Activated T-helper 1 cell treated with anti-CD3 and anti-CD28 coated beads, Interleukin-12 subunit alpha, Interleukin-12 subunit beta, Interleukin-2, Interleukin-4 antibody, amounts not matched to agents 30 ng/mL and 10 ng/mL and 1 ng/mL, durations not matched to agents 14 hours and 24 hours and 36 hours (primary cell): ENCODE measurements at regions not wholly inside any gene's neighbourhood (a gene's known extent, or its start where the extent isn't known, plus 50 kb on each side); places are given as distances from the start of the nearest gene placed in this dataset.

Experiments
- DNase-seq: peaks from one replicate; pipeline ENCODE4 v3.0.0; 2021; ENCODE audit warnings: low spot score
- H3K27ac Mint-ChIP-seq: one replicate; pipeline ENCODE4 v1.8.0; 2021; ENCODE audit warnings: mild to moderate bottlenecking, mixed read lengths
- H3K27me3 Mint-ChIP-seq: one replicate; pipeline ENCODE4 v1.8.0; 2022; ENCODE audit warnings: mild to moderate bottlenecking, moderate library complexity, mixed read lengths; ENCODE audit not compliant: insufficient read depth
- H3K36me3 Mint-ChIP-seq: one replicate; pipeline ENCODE4 v1.8.0; 2021; ENCODE audit warnings: low read depth, mixed read lengths
- H3K4me1 Mint-ChIP-seq: one replicate; pipeline ENCODE4 v1.8.0; 2021; ENCODE audit warnings: low read depth, mixed read lengths
- H3K4me3 Mint-ChIP-seq: one replicate; pipeline ENCODE4 v1.8.0; 2021; ENCODE audit warnings: mild to moderate bottlenecking, moderate library complexity, mixed read lengths
- H3K9me3 Mint-ChIP-seq: one replicate; pipeline ENCODE4 v1.8.0; 2021; ENCODE audit warnings: mixed read lengths
- intact Hi-C: fragments of 100-400 bp; cut with micrococcal nuclease; formaldehyde crosslinking; loops from one replicate; pipeline ENCODE4 v1.15.1; 2024

GRCh38 chr5:3305432-3305831 lies 290.2 kb upstream of the IRX1 start:
- no peaks in the 10 kb centered on the region for H3K27me3 Mint-ChIP-seq
- H3K4me3 Mint-ChIP-seq: no peak overlapping the region
- H3K36me3 Mint-ChIP-seq: no peaks in the 10 kb centered on the region
- intact Hi-C loops: no loop called here
- no peak for DNase-seq
- peaks cover 12% of the 10 kb centered on the region for H3K9me3 Mint-ChIP-seq
- no peaks in the 10 kb centered on the region for H3K4me1 Mint-ChIP-seq
- H3K27ac Mint-ChIP-seq: no peak overlapping the region

GRCh38 chr5:3304346-3304745 lies 291.3 kb upstream of the IRX1 start:
- no peak for DNase-seq
- no peaks in the 10 kb centered on the region for H3K36me3 Mint-ChIP-seq
- H3K27me3 Mint-ChIP-seq: no peaks in the 10 kb centered on the region
- H3K9me3 Mint-ChIP-seq: peaks cover 12% of the 10 kb centered on the region
- intact Hi-C loops: no loop called here
- no peaks in the 10 kb centered on the region for H3K4me1 Mint-ChIP-seq
- no peak overlapping the region for H3K27ac Mint-ChIP-seq
- H3K4me3 Mint-ChIP-seq: no peak overlapping the region

- no peaks in the 10 kb centered on the region for H3K36me3 Mint-ChIP-seq
- H3K9me3 Mint-ChIP-seq: peaks cover 12% of the 10 kb centered on the region
- H3K4me1 Mint-ChIP-seq: no peaks in the 10 kb centered on the region
- H3K27ac Mint-ChIP-seq: no peak overlapping the region
- H3K4me3 Mint-ChIP-seq: no peak overlapping the region
- DNase-seq: no peak
- H3K27me3 Mint-ChIP-seq: no peaks in the 10 kb centered on the region
- intact Hi-C loops: no loop called here
Observed at GRCh38 chr5:3303777-3304176, 291.9 kb upstream of the IRX1 start.

GRCh38 chr5:3302228-3302627 lies 293.4 kb upstream of the IRX1 start:
- Mint-ChIP-seq H3K27me3 (no peaks in the 10 kb centered on the region), H3K27ac (no peak overlapping the region), H3K9me3 (peaks cover 7% of the 10 kb centered on the region), H3K36me3 (no peaks in the 10 kb centered on the region), H3K4me1 (no peaks in the 10 kb centered on the region), H3K4me3 (no peak overlapping the region)
- DNase-seq: no peak
- intact Hi-C loops: no loop called here

- H3K27ac Mint-ChIP-seq: no peak overlapping the region
Observed at GRCh38 chr5:3301306-3301705, 294.3 kb upstream of the IRX1 start.

GRCh38 chr5:3300726-3301125 lies 294.9 kb upstream of the IRX1 start:
- Mint-ChIP-seq H3K9me3 (peaks cover 7% of the 10 kb centered on the region), H3K4me1 (no peaks in the 10 kb centered on the region), H3K4me3 (no peak overlapping the region), H3K27ac (no peak overlapping the region), H3K36me3 (no peaks in the 10 kb centered on the region), H3K27me3 (no peaks in the 10 kb centered on the region)
- DNase-seq: no peak
- intact Hi-C loops: no loop called here

More at GRCh38 chr5:3301306-3301705, 294.3 kb upstream of the IRX1 start:
- H3K9me3 Mint-ChIP-seq: peaks cover 7% of the 10 kb centered on the region
- no peaks in the 10 kb centered on the region for H3K4me1 Mint-ChIP-seq
- H3K36me3 Mint-ChIP-seq: no peaks in the 10 kb centered on the region
- intact Hi-C loops: no loop called here
- H3K27me3 Mint-ChIP-seq: no peaks in the 10 kb centered on the region
- no peak for DNase-seq
- H3K4me3 Mint-ChIP-seq: no peak overlapping the region

GRCh38 chr5:3299441-3299840 lies 296.2 kb upstream of the IRX1 start:
- no peak overlapping the region for H3K4me3 Mint-ChIP-seq
- no peak for DNase-seq
- intact Hi-C loops: no loop called here
- H3K36me3 Mint-ChIP-seq: no peaks in the 10 kb centered on the region
- H3K27me3 Mint-ChIP-seq: no peaks in the 10 kb centered on the region
- H3K9me3 Mint-ChIP-seq: peaks cover 4% of the 10 kb centered on the region
- H3K27ac Mint-ChIP-seq: no peak overlapping the region
- no peaks in the 10 kb centered on the region for H3K4me1 Mint-ChIP-seq

GRCh38 chr5:3297853-3298252 lies 297.8 kb upstream of the IRX1 start:
- intact Hi-C loops: no loop called here
- H3K4me3 Mint-ChIP-seq: no peak overlapping the region
- H3K36me3 Mint-ChIP-seq: no peaks in the 10 kb centered on the region
- peaks cover 4% of the 10 kb centered on the region for H3K9me3 Mint-ChIP-seq
- H3K4me1 Mint-ChIP-seq: no peaks in the 10 kb centered on the region
- H3K27me3 Mint-ChIP-seq: no peaks in the 10 kb centered on the region
- DNase-seq: no peak
- H3K27ac Mint-ChIP-seq: no peak overlapping the region

GRCh38 chr5:3288325-3288724 lies 307.3 kb upstream of the IRX1 start:
- no peak overlapping the region for H3K27ac Mint-ChIP-seq
- DNase-seq: no peak
- no peaks in the 10 kb centered on the region for H3K36me3 Mint-ChIP-seq
- H3K27me3 Mint-ChIP-seq: no peaks in the 10 kb centered on the region
- no peaks in the 10 kb centered on the region for H3K9me3 Mint-ChIP-seq
- H3K4me3 Mint-ChIP-seq: no peak overlapping the region
- intact Hi-C loops: no loop called here
- H3K4me1 Mint-ChIP-seq: no peaks in the 10 kb centered on the region

GRCh38 chr5:3287516-3287915 lies 308.1 kb upstream of the IRX1 start:
- no peak for DNase-seq
- intact Hi-C loops: no loop called here
- Mint-ChIP-seq H3K36me3 (no peaks in the 10 kb centered on the region), H3K4me1 (no peaks in the 10 kb centered on the region), H3K27ac (no peak overlapping the region), H3K4me3 (no peak overlapping the region), H3K9me3 (peaks cover 5% of the 10 kb centered on the region), H3K27me3 (no peaks in the 10 kb centered on the region)

- no peaks in the 10 kb centered on the region for H3K36me3 Mint-ChIP-seq
- intact Hi-C loops: no loop called here
- H3K27me3 Mint-ChIP-seq: no peaks in the 10 kb centered on the region
- H3K4me1 Mint-ChIP-seq: no peaks in the 10 kb centered on the region
- H3K9me3 Mint-ChIP-seq: peaks cover 10% of the 10 kb centered on the region
- no peak overlapping the region for H3K4me3 Mint-ChIP-seq
- no peak for DNase-seq
- H3K27ac Mint-ChIP-seq: no peak overlapping the region
Observed at GRCh38 chr5:3285621-3286020, 310.0 kb upstream of the IRX1 start.

GRCh38 chr5:3284506-3284905 lies 311.1 kb upstream of the IRX1 start:
- H3K27ac Mint-ChIP-seq: no peak overlapping the region
- no peak overlapping the region for H3K4me3 Mint-ChIP-seq
- no peaks in the 10 kb centered on the region for H3K27me3 Mint-ChIP-seq
- DNase-seq: no peak
- intact Hi-C loops: no loop called here
- H3K9me3 Mint-ChIP-seq: peaks cover 10% of the 10 kb centered on the region
- no peaks in the 10 kb centered on the region for H3K4me1 Mint-ChIP-seq
- no peaks in the 10 kb centered on the region for H3K36me3 Mint-ChIP-seq

- no peak overlapping the region for H3K4me3 Mint-ChIP-seq
- H3K9me3 Mint-ChIP-seq: peaks cover 10% of the 10 kb centered on the region
- H3K36me3 Mint-ChIP-seq: no peaks in the 10 kb centered on the region
- H3K27me3 Mint-ChIP-seq: no peaks in the 10 kb centered on the region
- intact Hi-C loops: no loop called here
- no peak overlapping the region for H3K27ac Mint-ChIP-seq
- no peak for DNase-seq
- H3K4me1 Mint-ChIP-seq: no peaks in the 10 kb centered on the region
Observed at GRCh38 chr5:3282841-3283240, 312.8 kb upstream of the IRX1 start.

GRCh38 chr5:3281366-3281765 lies 314.3 kb upstream of the IRX1 start:
- no peaks in the 10 kb centered on the region for H3K4me1 Mint-ChIP-seq
- H3K9me3 Mint-ChIP-seq: peaks cover 10% of the 10 kb centered on the region
- no peak for DNase-seq
- no peak overlapping the region for H3K4me3 Mint-ChIP-seq
- intact Hi-C loops: no loop called here
- H3K27me3 Mint-ChIP-seq: no peaks in the 10 kb centered on the region
- no peaks in the 10 kb centered on the region for H3K36me3 Mint-ChIP-seq
- no peak overlapping the region for H3K27ac Mint-ChIP-seq
